GM19239 (cell line): ENCODE measurements at regions not wholly inside any gene's neighbourhood (a gene's known extent, or its start where the extent isn't known, plus 50 kb on each side); places are given as distances from the start of the nearest gene placed in this dataset.
"Not testable (repeated sequence)": the region's sequence is repeated elsewhere in the genome, so short reads cannot be mapped to it uniquely, and the experiment has no call there.

Experiments
- DNase-seq: peaks from one replicate; pipeline ENCODE4 v3.0.0; 2011; ENCODE audit warnings: low spot score; ENCODE audit not compliant: insufficient read length
- FAIRE-seq: peaks from 2 replicates; lab custom pipeline; 2011; peaks lifted over from hg19 to GRCh38; lab: Jason Lieb, UNC

DNA sequence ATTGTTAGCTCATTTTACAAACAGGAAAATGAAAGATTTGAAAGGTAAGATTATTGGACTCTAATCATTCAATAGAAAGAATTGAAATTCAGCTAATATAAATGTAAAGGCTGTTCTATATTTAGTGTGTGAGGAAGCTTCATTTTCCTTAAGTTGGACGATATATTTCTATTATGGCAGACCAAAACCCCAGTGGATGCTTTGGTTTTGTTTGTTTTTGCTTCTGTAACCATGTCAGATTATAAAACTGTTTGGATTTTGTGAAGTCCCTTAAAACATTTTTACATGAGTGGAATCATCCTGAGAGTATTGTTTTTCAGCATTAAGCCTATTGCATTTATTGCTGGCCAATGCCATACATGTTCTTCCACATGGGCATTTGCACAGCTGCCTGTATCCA lies 110.2 kb upstream of the ENPEP start:
- no peak for DNase-seq
- no peak for FAIRE-seq

DNA sequence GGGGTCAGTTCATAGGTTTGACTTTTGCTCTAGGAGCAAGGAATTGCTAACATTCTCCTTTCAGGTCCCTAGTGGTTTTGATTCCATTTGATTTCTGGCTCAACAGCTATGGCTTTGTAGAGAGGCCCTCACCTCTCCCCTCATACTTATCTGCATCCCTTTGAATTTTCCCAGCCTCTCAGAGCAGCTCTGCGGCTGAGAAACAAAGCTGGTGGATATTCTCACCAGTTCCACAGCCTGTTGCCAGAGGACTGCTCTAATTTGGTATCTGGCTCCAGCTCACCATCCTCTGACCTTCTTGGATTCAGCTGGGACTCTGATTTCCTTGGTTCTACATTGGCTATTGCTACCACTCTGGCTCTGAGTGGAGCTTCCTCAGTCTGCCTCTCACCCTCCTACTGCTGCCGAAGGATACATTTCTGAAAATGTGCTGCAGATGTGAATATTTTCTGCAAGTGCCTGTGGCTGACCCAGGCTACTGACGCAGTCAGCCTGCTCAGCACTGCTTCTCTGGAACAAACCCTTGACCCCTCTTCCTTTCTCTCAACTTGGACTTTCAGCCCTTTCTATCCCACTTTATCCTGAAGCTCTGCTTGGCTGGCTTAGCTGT lies 110.9 kb upstream of the ENPEP start:
- FAIRE-seq (no peak), DNase-seq (no peak)

DNA sequence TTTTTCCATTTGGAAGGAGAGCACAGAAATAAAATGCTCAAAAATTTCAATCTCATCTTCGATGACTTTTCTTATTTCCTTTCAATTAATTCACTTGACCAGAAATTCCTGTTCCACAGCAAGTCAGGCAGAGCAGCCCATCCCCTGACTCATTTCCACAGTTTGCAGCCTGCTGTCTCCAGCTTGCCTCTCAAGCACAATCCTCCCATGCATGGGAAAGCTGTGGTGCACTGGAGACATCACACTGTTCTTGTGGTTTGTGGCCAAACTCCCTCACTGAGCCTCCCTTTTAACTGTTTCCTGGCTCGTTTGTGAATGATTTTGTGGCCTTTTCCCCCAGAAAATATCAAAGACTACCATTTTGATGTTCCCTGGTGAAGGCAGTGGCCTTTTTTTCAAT lies 114.0 kb upstream of the ENPEP start:
- DNase-seq: no peak

DNA sequence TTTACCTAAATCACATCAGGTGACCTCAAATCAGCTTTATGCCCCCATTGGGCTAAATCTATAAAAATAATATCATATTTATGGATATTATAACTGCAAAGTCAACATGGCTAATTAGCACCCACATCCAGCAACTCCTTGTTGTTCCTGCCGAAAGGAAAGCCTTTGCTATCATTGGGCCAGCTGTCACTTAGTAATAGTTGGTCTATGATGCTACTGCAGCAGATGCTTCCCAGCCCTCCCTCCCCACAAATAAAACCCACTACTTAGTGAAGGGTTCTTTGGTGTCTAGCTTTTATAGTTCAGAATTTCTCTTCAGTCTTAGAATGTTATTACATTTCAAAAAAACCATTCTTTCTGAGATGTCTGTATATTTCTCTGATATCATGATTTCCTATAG lies 116.9 kb upstream of the ENPEP start:
- FAIRE-seq: no peak

More for the DNA sequence above, 114.0 kb upstream of the ENPEP start:
- no peak for FAIRE-seq

DNA sequence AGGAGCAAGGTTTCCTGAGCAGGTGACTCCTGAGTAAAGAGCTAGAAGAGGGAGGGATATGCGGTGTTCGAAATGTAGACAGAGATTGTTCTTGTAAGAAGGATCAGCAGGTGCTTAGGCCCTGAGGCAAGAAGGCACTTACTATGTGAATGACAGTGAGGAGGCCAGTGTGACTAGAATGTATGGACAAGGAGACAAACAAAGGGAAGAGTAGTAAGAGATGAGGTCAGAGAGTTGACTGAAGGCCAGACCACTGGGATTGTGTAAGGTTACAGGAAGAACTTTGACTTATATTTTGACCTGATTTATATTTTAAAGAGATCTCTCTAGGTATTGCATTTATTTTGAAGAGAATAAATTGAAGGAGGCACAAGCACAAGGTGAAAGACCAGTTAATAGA lies 118.4 kb upstream of the ENPEP start:
- no peak for FAIRE-seq
- no peak for DNase-seq

More for the DNA sequence above, 116.9 kb upstream of the ENPEP start:
- no peak for DNase-seq

DNA sequence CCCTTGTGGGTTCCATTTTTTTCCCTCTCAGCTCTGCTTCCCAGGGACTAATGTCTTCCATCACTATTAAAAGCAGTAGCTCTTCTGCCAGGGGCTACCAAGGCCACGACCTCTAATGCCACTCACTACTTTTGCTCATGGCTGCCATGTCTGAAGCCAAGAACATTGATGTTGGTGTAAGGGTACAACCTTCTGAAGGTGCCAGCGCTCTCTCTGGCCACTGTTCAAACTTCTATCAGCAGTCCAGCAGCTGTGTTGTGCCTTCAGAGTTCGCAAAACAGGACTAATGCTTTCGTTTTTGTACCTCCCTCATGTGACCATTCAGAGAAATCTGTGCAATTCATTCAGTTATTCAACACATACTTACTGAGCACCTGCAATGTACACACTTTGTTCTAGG lies 121.5 kb upstream of the ENPEP start:
- FAIRE-seq (no peak), DNase-seq (no peak)

DNA sequence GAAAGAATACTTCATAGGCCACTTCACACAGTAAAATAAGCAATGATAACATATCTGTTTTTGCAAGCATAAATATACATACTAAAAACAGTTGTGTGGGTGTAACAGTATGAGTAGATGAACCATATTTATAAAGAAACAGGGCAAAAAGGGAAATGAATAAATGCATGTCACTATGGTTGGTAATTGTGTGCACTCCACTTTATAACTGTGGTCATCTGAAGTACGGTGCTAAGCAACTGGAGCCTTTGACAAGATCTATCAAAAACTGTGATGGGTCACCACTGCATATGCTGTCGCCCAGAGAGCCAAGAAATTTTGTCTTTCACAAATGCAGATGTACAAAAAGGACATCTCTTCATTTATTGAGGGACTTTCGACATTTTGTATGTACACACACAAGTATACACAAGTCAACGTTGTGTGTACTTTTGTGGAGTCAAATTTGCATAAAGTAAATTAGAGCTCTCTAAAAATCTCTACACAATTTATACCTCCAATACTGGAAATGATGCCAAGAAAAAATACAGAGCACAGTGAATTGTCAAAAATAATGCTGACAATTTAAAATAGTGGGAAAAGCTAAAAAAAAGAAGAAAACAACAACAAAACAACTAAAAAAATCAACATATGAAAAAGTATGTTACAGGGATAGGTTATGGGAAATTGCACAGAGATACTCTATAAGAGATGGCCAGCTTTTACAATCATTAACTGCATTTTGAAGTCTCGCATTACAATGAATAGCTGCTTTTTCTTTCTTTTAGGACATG lies 123.1 kb upstream of the ENPEP start:
- DNase-seq: no peak
- no peak for FAIRE-seq

DNA sequence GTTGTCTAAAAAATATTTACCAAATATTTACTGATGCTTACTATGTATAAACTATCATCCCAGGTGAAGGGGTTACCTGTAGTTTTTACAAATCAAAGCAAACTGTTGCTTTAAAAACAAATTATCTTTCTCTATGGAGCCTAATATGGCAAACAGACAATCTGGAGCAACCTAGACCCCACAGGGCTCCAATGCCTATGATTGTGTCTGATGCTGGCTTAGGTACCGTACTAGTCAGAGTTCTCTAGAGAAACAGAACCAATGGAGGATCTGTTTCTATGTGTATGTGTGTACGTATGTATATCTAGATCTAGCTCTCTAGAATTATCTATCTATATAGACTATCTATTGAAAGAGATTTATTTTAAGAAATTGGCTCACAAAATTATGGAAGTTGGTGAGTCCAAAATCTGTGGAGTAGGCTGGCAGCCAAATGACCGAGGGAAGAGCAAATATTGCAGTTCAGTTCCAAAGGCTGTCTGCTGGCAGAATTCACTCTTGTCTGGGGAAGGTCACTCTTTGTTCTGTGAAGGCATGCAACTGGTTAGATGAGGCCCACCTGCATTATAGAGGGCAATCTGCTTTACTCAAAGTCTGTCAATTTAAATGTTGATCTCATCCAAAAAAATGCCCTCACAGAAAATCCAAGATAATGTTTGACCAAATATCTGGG lies 127.1 kb upstream of the ENPEP start:
- no peak for FAIRE-seq

DNA sequence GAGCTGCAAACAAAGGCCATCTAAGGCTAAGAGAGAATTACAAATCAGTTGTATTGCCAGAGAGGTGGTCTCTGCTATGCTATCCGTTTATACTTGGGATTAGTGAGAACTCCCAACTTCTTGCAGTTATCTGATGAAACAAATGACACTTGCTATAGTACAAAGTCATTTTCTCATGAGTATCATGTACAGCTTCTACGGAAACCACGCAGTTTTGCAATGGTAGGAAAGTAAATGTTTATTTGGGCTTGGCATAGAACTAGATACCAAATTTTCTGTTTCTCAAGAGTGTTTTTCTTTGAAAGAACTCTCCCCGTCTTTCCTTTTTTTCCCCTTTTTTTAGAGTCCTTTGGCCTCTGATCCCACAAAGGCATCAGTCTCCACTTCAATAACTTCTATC lies 128.2 kb upstream of the ENPEP start:
- FAIRE-seq (no peak), DNase-seq (no peak)

More for the DNA sequence above, 127.1 kb upstream of the ENPEP start:
- DNase-seq: no peak

DNA sequence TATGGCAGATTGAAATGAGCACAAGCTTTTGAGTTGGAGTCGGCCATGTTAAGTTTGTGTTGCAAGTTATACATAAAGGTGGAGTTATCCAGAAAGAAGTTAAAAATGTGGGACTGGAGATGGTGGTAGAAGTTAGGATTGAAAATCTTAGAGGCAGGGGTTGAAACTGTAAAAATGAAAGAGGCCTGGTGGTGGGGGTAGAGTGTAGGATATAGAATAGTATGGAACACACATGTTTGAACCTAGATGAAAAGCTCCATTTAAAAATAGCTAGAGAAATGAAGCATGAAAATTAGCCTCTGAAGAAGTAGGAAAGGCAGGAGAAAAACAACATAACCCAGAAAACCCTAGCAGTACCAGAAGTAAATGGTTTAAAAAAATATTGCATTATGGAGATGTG lies 131.8 kb upstream of the ENPEP start:
- DNase-seq: no peak
- FAIRE-seq: no peak

DNA sequence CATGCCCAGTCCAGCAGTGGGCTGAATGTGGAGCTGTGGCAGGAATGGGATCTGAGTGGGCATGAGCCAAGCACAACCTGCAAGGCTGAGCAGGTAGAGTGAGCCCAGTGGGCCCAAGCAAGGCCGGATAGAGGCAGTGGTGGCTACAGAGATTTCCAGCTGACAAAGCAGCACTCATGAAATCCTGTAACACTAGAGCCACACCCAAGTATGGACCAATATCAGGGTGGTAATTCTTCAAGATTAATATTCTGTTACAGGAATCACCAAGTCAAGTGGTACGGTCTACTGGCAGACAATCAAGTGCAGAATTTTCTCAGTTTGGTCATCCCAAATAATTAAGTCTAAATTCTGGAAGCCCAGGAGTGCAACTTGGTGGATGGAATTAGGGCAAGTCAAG lies 132.4 kb upstream of the ENPEP start:
- no peak for DNase-seq
- FAIRE-seq: no peak

DNA sequence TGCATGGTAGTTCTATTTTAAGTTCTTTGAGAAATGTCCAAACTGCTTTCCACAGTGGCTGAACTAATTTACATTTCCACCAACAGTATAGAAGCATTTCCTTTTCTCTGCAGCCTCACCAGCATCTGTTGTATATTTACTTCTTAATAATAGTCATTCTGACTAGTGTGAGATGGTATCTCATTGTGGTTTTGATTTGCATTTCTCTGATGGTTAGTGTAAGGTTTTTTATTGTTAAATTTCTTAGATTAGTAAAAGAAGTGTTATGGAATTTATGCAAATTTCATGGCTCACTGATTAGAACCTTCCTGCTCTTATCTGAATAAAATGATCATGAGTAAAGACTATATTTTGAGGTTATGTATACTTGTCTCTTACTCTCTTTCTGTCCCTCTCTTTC lies 134.8 kb upstream of the ENPEP start:
- DNase-seq, FAIRE-seq: not testable (repeated sequence)

DNA sequence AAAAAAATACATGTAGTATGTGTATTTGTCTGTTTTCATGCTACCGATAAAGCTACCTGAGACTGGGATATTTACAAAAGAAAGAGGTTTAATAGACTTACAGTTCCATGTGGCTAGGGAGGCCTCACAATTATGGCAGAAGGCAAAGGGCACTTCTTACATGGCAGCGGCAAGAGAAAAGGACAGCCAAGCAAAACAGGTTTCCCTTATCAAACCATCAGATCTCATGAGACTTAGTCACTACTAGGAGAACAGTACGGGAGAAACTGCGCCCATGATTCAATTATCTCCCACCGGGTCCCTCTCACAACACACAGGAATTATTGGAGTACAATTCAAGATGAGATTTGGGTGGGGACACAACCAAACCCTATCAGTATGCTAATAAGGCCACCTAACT lies 137.0 kb upstream of the ELOVL6 start:
- DNase-seq (no peak), FAIRE-seq (no peak)

DNA sequence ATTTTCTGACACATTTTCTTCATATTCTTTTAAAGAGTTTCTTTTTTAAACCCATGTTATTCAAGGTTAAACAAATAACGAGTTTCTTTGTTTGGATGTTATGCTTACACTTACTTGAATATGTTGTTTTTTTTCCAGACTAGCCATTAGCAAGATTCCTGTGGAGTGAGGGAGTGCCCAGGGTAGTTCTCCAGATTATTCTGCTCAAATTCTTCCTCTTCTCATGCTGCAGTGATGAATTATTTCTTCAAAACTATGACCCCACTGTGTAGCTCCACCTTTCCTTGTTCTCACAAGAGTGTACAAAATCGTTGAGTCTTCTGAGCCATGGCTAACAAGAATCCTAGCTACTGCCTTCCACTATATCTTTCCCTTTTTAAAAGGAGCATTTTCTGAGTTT lies 134.1 kb upstream of the ELOVL6 start:
- DNase-seq (no peak), FAIRE-seq (no peak)

DNA sequence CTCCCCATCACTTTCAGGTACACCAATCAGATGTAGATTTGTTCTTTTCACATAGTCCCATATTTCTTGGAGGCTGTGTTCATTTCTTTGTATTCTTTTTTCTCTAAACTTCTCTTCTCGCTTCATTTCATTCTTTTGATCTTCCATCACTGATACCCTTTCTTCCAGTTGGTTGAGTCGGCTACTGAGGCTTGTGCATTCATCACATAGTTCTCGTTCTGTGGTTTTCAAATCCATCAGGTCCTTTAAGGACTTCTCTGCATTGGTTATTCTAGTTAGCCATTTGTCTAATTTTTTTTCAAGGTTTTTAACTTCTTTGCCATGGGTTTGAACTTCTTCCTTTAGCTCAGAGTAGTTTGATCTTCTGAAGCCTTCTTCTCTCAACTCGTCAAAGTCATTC lies 128.0 kb upstream of the ELOVL6 start:
- DNase-seq, FAIRE-seq: not testable (repeated sequence)

DNA sequence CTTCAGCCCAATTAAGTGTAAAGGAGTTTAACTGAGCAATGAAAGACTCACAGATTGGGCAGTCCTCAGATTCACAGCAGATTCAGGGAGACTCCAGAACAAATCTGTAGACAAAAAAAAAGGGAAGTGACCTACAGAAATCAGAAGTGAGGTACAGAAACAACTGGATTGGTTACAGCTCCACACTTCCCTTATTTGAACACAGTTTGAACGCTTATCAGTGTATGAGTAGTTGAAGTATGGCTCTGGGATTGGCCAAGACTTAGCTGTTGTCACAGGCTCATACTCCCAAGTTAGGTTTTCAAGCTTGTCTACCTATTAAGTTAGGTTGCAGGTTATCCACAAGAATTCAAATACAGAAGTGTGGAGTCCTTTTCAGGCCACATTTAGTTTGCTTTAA lies 112.4 kb upstream of the ELOVL6 start:
- no peak for FAIRE-seq
- DNase-seq: no peak

DNA sequence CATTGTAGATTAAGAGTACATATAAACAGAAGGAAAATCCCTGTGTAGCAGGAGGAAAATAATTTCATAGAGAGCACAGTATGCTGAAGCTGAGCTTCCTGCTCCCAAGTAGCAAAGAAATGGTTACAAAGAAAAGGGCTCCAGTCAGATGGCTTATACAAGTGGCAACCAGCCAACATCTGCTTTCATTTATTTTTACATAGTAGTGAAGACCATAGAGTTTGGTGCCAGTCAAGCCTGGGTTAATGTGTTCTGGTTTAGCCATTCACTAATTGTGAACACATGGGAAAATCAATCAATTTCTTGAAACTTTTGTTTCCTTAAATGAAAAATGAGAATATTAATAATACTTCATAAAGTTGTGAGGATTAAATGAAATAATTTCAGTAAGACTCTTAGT lies 111.3 kb upstream of the ELOVL6 start:
- DNase-seq (no peak), FAIRE-seq (no peak)

DNA sequence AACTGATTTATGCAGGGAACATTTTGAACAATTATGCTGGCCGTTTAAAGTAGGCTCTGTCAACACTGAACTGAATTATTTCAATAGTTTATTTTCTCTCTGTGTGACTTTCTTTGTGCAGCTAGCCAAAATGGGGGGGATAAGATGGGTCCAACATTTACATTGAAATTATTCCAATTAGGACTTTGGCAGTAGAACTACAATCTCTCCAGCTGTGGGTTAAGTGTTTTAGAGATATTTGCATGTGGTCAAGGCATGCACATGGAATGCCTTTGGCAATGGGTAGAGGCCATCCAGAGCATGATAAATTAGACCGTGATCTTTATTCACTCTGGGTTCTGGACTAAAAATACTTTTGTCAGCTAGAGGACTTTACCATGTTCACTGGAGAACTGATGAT lies 107.9 kb upstream of the ELOVL6 start:
- FAIRE-seq (no peak), DNase-seq (no peak)

DNA sequence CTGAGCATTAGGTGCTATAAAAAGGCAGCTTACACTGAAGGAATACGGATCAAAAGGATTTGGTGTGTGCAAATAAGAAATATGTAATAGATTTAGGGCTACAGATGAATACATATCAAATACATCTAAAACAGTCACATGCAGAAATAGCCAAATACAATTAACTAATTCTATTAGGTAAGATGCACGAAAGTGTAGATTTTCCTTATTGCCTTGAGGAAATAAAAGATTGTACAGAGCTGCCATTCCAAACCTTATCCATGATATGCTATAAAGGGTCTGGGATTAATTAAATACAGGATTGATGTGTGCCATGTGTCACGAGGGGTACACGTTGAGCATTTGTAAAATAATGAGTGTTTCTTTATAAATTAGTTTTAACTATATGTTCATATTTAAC lies 107.0 kb upstream of the ELOVL6 start:
- DNase-seq: no peak
- FAIRE-seq: no peak

DNA sequence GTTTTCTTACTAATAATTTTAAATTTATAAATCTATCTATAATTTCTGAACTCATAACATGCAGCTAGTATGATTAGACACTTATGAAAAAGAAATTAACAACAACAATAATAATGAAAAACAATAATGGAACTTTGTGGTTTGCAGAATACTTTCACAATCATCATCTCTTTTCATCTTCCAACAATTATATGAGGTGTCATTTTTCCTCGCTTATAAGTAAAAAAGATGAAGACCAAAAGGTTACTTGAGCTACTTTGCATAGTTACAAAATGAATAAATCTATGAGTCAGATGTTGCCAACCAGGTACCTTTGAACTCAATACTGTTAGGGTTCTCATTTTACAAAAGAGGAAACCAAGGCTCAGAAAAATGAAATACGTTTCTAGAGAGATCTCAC lies 98.5 kb upstream of the ELOVL6 start:
- DNase-seq (no peak), FAIRE-seq (no peak)

DNA sequence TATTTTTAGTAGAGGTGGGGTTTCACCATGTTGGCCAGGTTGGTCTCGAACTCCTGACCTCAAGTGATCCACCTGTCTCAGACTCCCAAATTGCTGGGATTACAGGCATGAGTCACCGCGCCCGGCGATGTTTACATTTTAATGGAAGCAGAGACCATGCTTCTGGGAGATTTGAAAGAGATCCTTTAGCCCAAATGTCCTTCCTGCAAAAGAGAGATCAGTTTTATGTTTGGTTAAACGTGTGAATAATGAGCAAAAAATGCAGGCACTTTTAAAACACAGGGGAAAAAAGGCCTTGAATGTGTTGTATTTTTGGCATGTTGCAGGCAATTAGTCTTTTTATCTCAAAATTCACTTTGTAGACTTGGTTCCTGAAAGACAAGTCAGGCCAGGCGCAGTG lies 95.8 kb upstream of the ELOVL6 start:
- FAIRE-seq: no peak
- no peak for DNase-seq
